Stimulated activated CD4-positive, alpha-beta T cell treated with anti-CD3 and anti-CD28 coated beads, Interleukin-2, amount 100 ng/mL, for 4 hours (primary cell): ENCODE measurements at regions not wholly inside any gene's neighbourhood (a gene's known extent, or its start where the extent isn't known, plus 50 kb on each side); places are given as distances from the start of the nearest gene placed in this dataset.

Experiments
- DNase-seq: peaks from one replicate; pipeline ENCODE4 v3.0.0-alpha.2; 2020; ENCODE audit warnings: low read depth

DNA sequence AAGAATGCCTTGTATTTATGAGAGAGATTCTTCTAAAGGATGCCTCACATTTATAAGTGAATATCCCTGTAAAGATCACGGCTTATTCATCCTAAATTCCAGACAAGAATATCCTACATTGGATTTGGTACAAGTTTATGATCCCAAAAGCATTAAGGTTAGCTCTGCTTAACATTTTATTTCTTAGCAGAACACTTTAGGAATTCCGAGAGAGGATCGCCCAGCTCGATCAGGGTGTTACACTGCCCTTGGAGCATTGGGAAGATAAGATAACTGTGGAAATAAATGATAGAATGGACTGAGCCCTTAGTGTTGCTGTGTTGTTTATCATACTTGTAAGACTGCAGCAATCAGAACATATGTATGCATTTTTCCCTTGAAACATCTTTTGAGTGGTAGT, 223.0 kb upstream of the CDIN1 start:
- no peak for DNase-seq

DNA sequence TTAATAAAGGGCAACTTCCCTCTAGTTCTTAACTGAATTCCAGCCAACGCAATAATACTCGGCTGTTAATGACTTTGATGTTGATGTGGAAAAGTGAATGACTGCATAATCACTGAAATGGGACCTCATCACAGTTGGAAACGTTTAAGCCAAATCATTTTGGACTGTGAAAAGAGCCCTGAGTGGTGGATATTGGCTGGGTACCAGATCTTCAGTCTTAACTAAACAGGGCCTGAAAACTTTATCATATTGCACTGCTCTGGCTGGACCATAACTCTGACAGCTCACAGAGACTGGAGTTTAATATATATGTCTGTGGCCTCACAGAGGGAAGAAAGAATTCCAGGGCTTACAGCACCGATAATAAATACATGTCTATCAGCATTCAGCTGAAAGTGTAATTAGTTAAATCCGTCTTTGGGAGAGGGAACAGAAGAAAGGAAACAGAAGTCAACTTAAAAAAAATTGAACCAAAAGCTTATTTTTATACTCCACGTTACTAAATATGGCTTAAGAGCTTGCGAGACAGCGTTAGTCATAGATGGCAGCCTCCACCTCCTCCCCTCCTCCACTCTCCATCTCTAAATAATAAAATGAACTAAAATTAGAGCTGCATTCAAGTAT, 222.3 kb upstream of the CDIN1 start:
- DNase-seq = no peak

DNA sequence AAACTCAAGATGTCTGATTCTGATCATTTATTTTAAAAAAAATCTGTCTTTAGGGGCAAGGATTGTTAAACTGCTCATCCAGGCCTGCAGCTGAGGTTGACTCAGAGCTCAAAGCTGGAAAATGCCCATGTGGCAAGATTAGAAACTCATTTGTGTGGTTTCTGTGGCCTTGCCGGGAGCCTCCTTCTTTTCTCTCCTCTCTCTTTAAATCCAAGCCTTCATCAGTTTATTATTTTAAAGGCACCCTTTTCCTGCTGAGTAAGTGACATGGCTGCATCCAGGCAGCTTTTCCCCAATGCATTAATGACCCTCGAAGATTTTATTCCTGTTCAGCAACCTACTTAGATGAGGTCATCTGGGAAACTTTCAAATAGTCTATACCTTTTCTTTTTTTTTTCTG, 221.3 kb upstream of the CDIN1 start:
- DNase-seq = no peak

DNA sequence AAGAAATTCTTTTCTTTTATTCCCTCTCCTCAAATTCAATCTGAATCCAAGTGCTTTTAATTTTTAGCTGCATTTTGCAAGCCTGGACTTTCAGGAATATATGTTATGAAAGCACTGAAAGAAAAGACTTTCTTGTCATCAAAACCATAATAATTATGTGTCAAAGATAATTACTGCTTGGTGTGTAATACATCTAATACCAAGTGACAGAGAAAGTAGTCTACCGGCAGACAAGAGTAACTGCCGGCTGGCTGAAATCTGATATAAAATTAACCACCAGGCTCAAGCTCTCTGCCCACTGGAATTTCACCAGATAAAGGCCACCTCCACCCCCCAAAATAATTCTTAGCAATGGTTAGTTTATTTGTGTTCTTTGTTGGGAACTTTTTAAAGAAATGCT, 220.9 kb upstream of the CDIN1 start:
- no peak for DNase-seq

DNA sequence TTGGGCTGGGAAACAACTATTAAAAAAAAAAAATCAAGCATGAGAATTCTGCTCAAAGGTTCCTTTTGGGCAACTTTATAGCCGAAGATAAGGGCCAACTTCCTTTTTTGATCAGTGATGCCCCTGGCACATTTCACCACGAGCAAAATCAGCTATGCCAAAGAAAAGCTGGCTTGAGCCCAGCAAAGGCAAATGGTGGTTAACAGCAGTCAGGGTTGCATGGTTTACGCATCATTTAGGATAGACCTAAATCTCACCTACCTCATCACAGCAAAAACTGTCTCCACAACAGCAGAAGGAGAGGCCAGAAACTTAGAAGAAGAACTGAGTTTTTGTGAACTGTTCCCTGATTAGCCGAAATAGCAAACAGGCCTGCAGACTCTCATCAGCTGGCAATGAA, 220.1 kb upstream of the CDIN1 start:
- no peak for DNase-seq

DNA sequence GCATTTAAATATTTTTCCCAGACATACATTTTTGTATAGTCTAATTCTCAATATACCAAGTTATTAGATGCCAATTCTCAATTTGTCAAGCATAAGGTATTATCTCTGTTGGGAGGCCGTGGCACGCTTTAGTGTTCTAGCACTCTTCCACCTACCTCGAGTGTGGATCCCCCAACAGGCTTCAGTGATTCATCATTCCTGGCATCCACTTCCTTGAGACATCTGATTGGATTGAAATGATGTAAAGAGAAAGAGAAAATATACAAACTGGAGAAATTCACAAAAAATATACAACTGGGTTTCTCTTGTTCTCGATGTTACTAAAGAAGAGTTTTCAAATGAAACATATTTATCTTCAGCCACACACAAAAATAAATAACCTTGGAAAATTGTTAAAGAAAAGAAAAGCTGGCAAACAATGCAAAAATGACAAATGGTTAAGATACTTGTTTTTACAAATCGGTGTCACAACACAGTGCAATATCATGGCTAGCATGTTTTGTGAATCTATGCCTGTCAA, 218.0 kb upstream of the CDIN1 start:
- DNase-seq = no peak

DNA sequence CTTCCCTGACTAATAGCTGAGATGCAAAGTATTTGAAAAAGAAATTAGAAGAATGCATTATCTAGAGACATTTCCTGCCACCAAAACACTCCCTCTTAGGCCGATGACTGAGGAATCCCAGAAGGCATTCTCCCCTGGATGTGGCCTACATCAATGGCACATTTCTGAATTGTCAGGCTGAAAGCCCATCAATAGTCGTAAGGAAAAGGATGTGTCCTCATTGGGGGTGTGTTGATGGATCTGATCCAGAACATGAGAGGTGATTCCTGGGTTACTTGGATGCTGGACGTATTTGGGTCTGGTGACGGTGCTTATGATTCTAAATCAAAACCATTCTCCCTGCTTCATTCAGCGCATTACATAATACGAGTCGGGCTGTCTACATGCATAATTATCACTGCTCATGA, 216.9 kb upstream of the CDIN1 start:
- no peak for DNase-seq

DNA sequence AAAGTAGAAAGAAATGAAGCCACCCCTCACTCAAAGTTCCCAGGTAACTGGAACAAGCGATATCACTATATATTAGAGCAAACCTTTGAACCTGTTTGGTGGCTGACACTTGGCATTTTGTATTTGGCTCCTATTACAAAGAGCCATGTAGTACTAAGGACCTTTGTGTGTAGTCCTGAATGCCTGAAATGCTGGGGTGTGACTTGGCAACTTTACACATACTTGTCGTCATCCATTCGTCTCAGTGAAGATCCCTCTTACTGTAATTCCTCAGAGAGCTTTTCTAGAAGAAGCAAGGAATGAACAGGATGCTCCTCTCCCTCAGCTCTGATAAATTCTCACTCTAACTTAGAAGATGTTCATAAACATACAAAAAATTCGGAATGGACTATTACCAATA, 216.1 kb upstream of the CDIN1 start:
- no peak for DNase-seq

DNA sequence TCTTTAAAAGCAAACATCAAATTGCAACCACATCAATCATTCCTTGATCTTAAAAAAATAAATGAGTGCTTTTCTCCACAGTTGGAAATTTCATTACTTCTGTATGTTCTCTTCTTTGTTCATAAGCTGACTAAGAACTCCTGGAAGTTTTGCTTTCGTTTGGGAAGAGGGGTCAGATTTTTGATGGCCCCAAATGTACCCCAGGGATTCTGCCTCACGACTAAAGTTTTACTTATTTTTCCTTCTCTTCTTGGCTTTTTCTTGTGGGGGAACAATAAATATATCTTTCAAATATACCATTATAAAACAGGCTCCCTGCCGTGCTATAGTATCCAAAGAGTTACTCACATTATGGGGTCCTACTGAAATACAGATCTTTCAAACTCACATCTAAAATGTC, 215.0 kb upstream of the CDIN1 start:
- no peak for DNase-seq

DNA sequence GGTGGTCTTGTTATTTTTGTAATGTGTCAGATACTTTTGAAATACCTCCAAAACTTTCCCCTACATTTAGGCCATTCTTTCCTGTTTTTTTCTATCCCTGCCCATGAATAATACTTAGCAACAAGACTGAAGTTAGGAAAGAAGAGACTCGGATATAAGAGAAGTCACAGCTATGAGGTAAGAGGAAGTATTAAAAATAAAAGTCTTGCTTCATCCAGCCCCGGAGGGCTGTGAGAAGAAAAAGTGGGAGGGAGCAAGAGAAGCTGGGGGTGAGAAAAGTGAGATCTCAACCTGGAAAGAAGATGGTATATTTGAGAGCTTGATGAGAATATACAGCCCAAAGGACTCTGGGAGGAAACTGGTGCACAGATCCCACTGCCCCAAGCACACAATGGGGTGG, 213.5 kb upstream of the CDIN1 start:
- no peak for DNase-seq

DNA sequence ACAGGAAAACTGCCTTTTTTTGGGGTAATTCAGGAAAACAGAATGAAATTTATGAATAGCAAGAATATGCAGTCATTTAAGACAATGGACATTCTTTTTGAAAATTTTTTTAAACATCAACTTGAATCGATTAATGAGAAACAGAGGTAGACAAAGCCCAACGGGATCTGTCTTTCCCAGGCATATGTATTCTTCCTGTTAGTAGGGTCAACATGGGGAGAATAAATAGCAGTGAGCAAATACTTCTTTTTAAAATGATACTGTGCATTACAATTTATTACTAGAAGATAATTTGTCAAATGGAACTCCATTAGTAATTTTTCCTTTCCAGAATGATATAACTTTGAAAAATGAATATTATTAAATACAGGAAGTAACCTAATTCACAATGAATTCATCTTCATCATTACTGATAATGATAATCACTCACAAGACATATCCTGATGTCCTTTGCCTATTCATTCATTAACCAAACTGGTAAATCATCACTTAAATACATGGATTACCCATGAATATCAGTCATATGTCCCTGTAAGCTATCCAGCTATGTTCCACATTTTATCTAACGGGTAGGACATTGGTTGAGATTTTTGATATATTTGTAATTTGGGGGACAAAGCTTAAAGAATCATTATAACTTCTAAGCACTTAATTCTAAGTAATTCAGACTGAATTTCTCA, 209.2 kb upstream of the CDIN1 start:
- no peak for DNase-seq

DNA sequence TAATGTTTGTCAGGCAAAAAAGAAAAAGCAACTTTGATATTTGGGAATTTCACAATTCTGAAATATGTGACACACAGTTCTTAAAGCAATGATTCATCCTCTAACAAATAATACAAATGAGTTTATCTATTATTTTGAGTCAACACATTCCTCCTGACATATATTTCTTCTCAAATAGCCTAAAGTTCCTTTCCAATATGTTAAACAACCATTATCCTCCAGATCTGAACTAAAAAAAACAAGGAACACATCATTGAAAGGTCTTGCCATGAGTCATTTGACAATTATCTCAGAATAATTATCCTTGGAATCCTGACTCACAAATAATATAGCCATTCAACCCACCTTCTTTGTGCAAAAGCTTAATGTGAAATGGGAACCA, 208.7 kb upstream of the CDIN1 start:
- DNase-seq = no peak

DNA sequence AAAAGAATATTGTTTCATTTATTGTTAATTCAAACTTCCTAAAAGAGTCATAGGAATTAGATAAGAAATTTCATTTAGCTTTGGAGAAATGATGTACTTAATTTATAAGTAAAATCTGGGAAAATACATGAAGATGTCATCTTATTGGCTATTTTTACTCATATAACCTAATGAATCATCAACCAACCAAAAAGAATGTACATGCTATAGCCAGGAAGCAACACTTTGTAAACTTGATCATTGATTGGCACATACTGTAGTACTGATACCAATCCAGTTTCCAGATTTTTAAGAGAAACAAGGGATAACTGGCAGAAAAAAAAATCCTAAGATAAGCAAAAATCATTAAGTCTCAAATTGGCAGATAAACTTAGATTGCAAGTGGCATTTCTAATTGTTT, 207.9 kb upstream of the CDIN1 start:
- DNase-seq = no peak

DNA sequence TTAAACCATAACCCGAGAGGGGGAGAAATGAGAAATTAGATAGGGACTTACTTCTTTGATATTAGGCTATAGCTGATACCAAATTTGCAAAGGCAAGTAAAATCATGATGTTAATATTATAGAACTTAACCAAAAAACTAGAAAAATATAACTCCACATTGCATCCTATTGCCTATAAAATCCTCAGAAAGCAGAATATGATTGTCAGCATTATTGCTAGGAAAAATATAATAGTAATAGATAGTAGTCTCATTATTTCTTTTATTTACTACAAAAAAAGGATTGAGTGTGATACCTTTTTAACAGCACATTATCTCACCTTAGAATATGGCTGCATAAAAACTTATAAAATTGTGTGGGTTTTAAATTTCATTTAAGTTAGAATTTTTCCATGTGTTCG, 206.5 kb upstream of the CDIN1 start:
- no peak for DNase-seq

DNA sequence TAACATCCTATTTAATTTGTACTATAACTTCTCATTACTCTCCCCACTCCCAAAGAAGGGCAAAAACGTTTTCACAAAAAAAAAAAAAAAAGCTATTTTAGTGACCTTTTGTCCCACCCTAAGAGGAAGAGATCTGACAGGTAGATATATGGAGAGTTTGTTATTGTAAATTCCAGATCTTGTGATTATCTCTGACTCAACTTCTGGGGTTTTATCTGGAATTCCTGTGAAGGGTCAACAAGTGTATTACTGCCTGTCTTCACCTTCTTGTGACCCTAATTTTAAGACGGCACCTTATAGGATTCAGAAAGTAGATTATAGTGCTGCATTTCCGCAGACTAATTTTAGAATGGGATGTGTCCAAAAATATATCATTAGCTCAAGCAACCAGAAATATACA, 205.9 kb upstream of the CDIN1 start:
- no peak for DNase-seq

DNA sequence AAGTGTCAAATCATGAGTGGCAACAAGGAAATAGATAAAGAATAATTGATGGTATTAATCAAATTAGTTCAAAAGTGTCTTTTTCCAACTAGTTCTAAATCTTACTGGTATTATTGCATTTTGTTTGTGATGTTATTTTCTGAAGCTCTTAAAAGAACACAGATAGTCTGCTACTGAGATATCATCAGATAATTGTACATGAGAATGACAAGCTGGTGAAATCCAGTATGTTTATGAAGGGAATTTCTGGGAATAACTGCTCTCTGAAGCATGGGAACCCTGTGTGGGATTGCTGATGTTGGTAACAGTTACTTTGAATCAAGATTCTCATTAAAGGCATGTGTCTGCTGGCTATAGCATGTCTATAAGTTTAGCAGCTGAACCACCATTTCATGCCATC, 190.3 kb upstream of the CDIN1 start:
- DNase-seq = no peak

DNA sequence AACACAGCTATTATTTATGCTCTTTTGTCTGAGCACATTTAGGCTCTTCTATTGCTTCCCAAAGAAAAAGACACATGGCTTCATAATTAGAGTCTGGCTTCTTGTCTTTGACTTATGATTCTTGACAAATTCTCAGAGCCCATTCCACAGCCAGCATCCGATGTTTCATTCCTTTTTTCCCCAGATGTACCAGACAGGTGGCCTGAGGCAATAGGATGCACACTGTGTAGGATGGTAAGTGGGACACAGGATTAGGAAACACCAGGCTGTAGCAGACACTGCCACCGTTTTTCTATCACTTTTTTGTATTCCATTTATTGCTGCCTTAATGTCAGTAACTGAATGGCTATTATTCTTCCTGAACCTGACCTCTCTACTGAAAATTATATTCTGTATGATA, 188.9 kb upstream of the CDIN1 start:
- DNase-seq = no peak

DNA sequence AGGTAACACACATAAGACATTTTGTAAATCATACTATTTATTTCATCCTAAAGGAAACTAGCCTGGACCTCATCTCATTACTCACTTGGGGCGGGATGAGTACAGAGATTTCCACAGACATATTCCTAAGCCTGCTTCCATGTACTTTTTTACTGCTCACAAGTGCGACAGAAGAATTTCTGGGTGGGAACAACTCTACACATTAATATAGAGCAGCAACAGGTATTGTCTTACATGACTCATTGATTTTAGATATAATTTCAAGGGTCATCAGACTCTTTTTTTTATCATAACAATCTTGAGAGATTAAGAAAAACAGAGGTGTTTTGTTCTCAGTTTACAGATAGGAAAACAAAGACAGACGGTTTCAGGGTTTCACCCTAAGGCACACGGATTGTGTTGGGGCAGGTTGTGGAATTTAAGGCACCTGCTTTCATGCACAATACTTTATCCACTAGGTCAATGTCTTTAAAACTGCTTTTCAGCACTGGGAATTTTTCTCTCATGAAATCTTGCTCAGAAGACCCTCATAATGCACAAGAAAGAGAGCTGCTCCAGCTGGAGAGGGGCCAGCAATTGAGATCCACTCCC, 186.7 kb upstream of the CDIN1 start:
- no peak for DNase-seq

DNA sequence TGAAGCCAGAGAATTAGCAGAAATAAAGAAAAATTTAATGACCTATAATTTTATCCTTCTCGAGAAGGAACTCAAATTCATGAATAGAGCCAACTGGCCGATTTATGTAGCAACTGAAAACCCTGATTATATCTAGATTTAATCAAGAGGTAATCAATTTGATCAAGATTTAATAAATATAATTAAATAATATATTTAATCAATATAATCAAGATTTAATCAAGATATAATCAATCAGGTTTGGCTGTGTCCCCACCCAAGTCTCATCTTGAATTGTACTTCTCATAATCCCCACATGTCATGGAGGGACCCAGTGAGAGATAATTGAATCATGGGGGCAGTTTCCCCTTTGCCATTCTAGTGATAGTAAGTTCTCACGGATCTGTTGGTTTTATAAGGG, 181.2 kb upstream of the CDIN1 start:
- DNase-seq = no peak

DNA sequence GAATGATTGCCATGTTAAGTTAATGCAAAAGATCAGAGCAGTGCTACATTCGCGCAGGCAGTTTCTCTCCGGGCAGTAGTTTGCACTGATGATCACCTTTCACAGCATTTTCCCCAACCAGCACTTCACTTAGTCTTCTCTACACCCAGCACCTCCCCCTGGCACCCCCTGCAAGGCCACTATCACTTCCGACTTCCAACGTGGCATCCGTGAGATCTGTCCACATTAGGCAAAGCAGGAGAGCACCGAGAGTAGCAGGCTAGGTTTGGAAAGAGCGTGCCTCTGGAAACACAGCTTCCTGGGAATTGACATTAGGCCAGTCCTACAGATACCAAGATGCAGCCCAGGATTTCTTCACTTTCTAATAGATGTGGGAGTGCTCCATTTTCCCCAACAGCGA, 180.2 kb upstream of the CDIN1 start:
- no peak for DNase-seq

DNA sequence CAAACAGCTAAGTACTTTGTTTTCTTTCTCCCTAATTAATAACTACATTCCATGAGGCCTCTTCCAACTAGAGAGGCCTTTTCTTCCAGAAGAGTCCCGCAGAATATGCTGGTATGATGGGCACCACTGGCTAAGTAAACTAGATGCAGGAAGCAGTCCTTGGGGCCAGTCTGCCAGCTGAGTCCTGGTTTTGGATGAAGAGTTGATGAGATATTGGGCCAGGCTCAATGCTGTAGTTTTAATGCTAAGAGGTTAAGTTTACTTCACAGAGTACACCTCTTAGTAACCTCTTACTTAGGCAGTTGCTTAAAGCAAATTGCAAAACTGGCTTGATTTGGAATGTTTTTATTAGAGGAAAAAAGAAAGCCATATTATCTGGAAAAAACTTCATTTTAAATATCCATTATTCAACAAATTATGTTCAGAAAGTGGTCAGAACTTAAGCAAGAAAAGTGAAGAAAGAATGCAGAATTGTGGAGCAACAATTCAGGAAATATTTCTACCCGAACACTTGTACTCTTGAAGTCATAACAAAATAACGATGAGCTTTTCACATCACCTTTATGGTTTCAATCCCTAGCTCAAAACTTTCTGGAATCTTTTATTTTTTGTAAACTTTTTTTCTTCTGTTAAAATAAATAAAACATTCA, 178.4 kb upstream of the CDIN1 start:
- DNase-seq = no peak

DNA sequence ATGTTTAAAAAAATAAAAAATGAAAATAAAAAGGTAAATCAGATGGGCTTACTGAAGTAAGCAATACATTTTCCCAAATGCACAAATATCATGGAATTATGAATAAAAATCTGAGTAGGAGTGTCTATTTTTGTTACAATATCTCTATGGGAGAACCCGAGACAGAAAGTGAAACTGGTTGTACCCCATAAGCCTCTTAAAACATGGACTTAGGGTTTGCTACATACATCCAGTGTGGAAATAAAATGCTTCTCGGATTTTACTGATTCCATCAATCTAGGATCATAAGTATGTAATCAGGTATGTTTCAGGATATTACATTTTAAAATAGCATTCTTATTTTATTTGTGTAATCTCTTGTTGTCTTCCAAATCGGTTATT, 177.8 kb upstream of the CDIN1 start:
- DNase-seq = no peak

DNA sequence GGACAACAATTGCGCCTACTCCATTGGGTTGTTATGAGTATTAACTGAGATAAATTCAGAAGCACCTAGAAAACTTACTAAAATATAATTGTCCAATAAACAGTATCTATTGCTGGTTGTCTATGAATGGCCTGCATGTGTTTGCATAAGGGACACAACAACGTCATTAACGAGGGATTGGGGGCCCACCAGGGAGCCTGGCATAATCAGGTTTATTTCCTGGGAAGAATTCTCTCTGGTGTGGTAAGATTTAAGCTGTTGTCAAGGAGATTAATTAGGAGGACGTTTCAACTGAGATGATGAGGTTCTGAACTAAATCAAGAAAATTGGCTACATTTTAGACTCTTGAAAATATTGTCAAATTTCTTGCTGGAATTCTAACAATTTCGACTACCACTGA, 176.1 kb upstream of the CDIN1 start:
- DNase-seq = no peak
